GM12874 (cell line): ENCODE measurements at regions not wholly inside any gene's neighbourhood (a gene's known extent, or its start where the extent isn't known, plus 50 kb on each side); places are given as distances from the start of the nearest gene placed in this dataset.

Source experiments
- TF ChIP-seq, protein P1 (sequence below): IDR thresholded peaks from 2 replicates; pipeline ENCODE4 v1.5.1; 2011; ENCODE audit warnings: low read depth, mild to moderate bottlenecking, control low read depth, low read length, moderate library complexity; ENCODE audit not compliant: insufficient read depth

DNA sequence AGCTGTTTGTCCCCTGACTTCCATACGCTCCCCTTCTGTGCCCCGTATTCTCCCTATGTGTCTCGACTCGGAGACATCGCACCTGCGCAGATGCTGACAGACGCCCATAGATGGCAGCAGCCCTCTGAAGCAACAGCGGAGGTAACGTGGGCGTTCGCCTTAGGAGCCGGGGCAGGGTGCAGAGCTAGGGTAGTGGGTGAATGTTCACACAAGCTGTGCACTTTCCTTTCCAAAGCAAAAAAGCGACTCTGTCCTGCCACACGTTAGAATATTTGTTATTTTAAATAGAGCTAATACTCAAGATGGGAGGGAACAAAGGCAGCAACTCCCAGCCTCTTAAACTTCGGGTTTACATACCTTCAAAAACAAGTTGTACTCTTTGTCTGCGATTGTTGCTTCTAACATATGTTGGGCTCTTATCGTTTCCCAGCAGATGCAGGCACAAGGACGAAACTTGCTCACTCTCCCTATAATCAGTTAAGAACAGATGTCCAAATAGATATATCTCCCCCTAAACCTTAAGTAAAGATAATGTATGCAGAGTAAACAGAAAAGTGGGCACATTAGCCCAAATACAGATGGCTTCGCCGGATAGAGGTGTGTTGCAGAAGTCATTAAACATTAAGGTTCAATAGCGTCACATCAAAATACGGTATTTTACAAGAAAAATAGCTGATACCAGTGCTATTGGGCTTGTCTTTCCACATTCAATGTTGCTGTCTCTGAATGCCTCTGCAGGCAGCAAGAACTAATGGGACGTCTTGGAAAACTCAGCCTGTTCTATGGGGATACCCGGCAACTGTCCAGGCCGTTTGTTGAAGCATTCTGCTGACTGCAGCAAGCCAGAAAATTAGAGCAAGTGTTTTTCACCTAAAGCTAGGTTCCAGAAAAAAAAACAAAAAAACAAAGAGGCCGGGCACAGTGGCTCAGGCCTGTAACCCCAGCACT, 340.3 kb upstream of the PRKCQ start:
- TF ChIP-seq, protein P1, sequence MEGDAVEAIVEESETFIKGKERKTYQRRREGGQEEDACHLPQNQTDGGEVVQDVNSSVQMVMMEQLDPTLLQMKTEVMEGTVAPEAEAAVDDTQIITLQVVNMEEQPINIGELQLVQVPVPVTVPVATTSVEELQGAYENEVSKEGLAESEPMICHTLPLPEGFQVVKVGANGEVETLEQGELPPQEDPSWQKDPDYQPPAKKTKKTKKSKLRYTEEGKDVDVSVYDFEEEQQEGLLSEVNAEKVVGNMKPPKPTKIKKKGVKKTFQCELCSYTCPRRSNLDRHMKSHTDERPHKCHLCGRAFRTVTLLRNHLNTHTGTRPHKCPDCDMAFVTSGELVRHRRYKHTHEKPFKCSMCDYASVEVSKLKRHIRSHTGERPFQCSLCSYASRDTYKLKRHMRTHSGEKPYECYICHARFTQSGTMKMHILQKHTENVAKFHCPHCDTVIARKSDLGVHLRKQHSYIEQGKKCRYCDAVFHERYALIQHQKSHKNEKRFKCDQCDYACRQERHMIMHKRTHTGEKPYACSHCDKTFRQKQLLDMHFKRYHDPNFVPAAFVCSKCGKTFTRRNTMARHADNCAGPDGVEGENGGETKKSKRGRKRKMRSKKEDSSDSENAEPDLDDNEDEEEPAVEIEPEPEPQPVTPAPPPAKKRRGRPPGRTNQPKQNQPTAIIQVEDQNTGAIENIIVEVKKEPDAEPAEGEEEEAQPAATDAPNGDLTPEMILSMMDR: peak; percentile 91

DNA sequence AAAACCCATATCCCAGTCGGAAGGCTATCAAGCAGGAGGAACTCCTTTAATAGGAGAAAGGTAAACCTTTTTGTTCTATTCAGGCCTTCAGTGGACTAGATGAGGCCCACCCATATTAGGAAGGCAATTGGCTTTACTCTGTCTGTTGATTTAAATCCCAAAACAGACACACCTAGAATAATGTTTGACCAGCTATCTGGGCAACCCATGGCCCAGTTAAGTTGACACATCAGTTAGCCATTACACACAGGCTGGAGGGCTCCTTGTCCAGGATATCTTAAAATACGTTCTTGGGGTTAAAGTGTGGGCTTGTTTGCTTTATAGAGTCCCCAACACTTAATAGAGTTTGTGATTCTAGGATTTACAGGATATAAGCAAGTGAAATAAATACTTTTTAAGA, 339.0 kb upstream of the PRKCQ start:
- TF ChIP-seq, protein P1: no peak

DNA sequence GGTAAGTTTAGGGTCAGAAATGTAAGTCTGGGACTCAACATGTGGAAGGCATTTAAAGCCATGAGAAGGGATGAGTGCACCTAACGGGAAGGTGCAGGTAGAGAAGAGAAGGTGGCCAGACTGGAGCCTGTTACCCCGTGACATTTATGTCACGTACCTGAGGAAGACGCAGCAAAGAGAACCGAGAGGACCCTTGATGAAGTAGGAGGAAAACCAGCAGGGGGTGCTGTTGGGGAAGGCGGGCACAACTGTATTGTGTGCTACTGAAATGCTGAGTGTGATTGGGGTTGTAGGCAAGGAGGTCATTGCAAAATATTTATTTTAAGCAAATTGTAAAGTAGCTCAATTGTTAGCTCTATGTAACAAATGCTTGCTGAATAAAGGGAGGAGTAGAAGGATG, 338.2 kb upstream of the PRKCQ start:
- TF ChIP-seq, protein P1: peak; percentile 58

DNA sequence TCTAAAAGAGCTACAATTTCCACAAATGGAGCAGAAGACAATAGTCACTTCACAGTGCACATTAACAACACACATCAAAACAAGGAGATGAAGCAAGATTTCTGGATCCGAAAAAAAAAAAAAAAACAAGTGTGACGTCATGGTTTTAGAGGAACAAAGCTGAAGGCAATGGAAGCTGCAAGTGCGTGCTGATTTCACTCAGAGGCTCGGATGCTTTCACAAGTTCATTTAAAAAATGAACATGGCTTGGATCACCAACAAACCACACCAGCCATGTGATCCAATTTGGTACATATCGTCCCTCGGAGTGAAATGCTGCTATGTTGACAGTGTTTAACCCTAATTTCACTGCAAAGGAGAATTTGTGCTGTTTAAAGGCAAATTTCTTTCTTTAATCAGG, 337.0 kb upstream of the PRKCQ start:
- TF ChIP-seq, protein P1: no peak

DNA sequence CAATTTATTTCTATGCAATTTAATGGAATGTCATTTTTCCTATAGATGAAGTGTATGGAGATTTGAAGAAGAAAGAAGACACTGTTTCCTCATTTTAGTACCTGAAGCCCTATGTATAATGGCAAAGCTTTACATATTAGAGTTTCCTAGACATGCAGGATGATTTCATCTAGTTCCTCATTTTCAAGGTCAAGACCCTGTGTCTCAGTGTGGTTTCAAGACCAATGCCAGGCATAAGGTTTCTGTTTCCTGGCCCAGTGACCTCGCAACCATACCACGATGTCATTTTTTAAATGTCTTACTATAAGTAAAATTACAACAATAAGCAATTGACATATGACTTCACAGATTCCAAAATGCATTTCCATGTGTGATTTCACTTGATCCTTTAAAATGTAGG, 336.5 kb upstream of the PRKCQ start:
- TF ChIP-seq, protein P1: no peak

DNA sequence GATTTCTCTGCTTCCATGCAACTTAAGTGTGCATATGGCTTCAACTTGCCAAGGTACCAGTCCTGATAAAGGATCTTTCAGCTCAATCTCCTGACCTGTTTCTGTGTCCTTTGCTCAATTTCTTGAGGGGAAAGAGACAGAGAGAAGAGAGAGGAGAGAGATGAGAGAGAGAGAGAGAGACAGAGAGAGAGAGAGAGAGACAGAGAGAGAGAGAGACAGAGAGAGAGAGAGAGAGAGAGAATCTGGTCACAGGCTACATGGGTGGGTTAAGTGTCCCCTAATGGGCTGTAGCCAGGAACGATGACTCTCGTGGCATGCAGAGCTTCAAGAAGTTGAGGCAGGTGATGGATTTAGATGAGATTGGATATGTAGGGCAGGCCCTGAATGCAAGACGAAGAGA, 335.2 kb upstream of the PRKCQ start:
- TF ChIP-seq, protein P1: no peak

DNA sequence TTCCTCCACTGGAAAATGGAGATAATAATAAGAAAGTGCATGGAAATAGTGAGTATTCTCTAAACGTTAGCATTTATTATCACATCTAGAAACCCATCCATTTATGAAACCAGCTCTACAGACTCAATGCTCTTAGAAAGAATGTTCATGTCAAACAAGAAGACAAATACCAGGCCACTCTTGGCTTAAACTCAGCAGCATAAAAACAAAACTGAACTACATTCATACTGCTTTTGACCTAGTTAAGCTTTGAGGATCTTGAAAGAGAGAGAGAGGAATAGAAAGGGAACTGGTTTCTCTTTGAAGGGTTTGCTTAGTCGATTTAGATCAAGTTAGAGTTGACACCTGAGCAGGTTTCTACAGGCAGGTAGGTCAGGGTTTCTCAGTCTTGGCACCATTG, 332.9 kb upstream of the PRKCQ start:
- TF ChIP-seq, protein P1: no peak
